HEK293T (cell line): ENCODE measurements at regions not wholly inside any gene's neighbourhood (a gene's known extent, or its start where the extent isn't known, plus 50 kb on each side); places are given as distances from the start of the nearest gene placed in this dataset.

ENCODE experiments used
- BHLHE40 ChIP-seq: fragments of 450-650 bp; IDR thresholded peaks from 2 replicates; pipeline ENCODE4 v1.6.1; 2016; ENCODE audit warnings: mild to moderate bottlenecking, moderate library complexity, borderline replicate concordance
- CTBP1 ChIP-seq: fragments of 450-650 bp; IDR thresholded peaks from 2 replicates; pipeline ENCODE4 v1.6.1; 2016; ENCODE audit warnings: borderline replicate concordance
- ELF4 ChIP-seq: fragments of 450-650 bp; IDR thresholded peaks from 2 replicates; pipeline ENCODE4 v1.6.1; 2017; ENCODE audit warnings: antibody characterized with exemption
- FOXA1 ChIP-seq: fragments of 450-650 bp; IDR thresholded peaks from 2 replicates; pipeline ENCODE4 v1.6.1; 2016; ENCODE audit warnings: mild to moderate bottlenecking
- FOXK2 ChIP-seq: fragments of 450-650 bp; IDR thresholded peaks from 2 replicates; pipeline ENCODE4 v1.6.1; 2016; ENCODE audit warnings: mild to moderate bottlenecking
- FOXM1 ChIP-seq: fragments of 450-650 bp; IDR thresholded peaks from 2 replicates; pipeline ENCODE4 v1.6.1; 2017; ENCODE audit warnings: mild to moderate bottlenecking, borderline replicate concordance
- HDGF ChIP-seq: fragments of 450-650 bp; IDR thresholded peaks from 2 replicates; pipeline ENCODE4 v1.6.1; 2017; ENCODE audit warnings: antibody characterized with exemption, borderline replicate concordance
- LEF1 ChIP-seq: fragments of 450-650 bp; IDR thresholded peaks from 2 replicates; pipeline ENCODE4 v1.6.1; 2017; ENCODE audit warnings: mild to moderate bottlenecking, borderline replicate concordance
- NFRKB ChIP-seq: fragments of 450-650 bp; IDR thresholded peaks from 2 replicates; pipeline ENCODE4 v1.6.1; 2016; ENCODE audit warnings: mild to moderate bottlenecking, moderate library complexity
- SP1 ChIP-seq: fragments of 450-650 bp; IDR thresholded peaks from 2 replicates; pipeline ENCODE4 v1.6.1; 2017
- SUZ12 ChIP-seq: fragments of 450-650 bp; IDR thresholded peaks from 2 replicates; pipeline ENCODE4 v1.6.1; 2016; ENCODE audit warnings: mild to moderate bottlenecking
- TARDBP ChIP-seq: fragments of 450-650 bp; IDR thresholded peaks from 2 replicates; pipeline ENCODE4 v1.6.1; 2016
- ZNF384 ChIP-seq: fragments of 450-650 bp; IDR thresholded peaks from 2 replicates; pipeline ENCODE4 v1.6.1; 2016

- TF ChIP-seq SUZ12 (no peak), ELF4 (no peak), CTBP1 (no peak), TARDBP (no peak), NFRKB (no peak), BHLHE40 (no peak), HDGF (no peak), LEF1 (no peak), FOXA1 (no peak), FOXM1 (no peak), FOXK2 (no peak), SP1 (no peak), ZNF384 (no peak)
Observed at GRCh38 chr2:12585784-12586183, 131.0 kb upstream of the TRIB2 start.
